ENCODE measurements at regions not wholly inside any gene's neighbourhood (a gene's known extent, or its start where the extent isn't known, plus 50 kb on each side); places are given as distances from the start of the nearest gene placed in this dataset.

DNA sequence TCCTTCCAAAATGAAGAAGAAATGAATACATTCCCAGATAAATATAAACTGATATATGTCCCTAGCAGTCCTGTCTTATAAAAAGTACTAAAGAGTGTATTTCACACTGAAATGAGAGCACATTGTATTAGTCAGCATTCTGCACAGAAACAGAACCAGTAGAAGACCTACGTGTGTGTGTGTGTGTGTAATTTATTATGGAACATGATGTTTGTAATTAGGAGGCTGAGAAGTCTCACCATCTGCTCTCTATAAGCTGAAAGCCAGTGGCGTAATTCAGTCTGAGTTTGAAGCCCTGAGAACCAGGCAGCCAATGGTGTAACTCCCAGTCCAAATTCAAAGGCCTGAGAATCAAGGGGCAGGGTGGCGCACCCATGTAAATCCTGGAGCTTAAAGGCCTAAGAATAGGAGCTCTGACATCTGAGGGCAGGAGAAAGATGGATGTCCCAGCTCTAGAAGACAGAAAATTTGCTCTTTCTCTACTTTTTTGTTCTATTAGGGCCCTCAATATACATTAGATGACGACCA, 146.5 kb upstream of the LYPLAL1 start:
- Histone ChIP-seq H3K4me3 (ENCODE audit: control insufficient read depth in 1 of 7, extremely low read depth in 1 of 7, insufficient read depth in 4 of 7, low read depth in 2 of 7, low read length in 6 of 7) (no peak overlapping the region), H3K27me3 (replicated peaks in 2 of 5; ENCODE audit: control insufficient read depth in 4 of 5, insufficient read depth in 5 of 5, low read length in 4 of 5) (no peaks in the 10 kb centered on the region), H3K4me1 (ENCODE audit: control extremely low read depth in 1 of 4, control insufficient read depth in 4 of 4, insufficient read depth in 4 of 4, low read length in 3 of 4) (no peaks in the 10 kb centered on the region), H3K27ac (ENCODE audit: insufficient read depth in 1 of 2, low read depth in 1 of 2, low read length in 2 of 2, poor library complexity in 1 of 2, severe bottlenecking in 2 of 2) (no peak overlapping the region), H3K9me3 (ENCODE audit: control extremely low read depth in 1 of 5, control insufficient read depth in 4 of 5, insufficient read depth in 2 of 5, low read depth in 1 of 5, low read length in 4 of 5) (peaks cover 0 to 4% (median 0%) of the 10 kb centered on the region in 5 experiments), H3K36me3 (ENCODE audit: control insufficient read depth in 4 of 4, insufficient read depth in 4 of 4, low read length in 3 of 4) (no peaks in the 10 kb centered on the region)
- DNase-seq: no peak
- 88% methylated on average over 3 of the region's 4 CpGs for whole genome bisulfite sequencing (ENCODE audit: insufficient coverage)
- ChIA-PET CTCF (no interaction called here), POLR2A (no interaction called here)

- CTCF ChIA-PET: interaction anchor here (0.8 kb wide), 1 partner anchor 23 kb away, joined by 3 read pairs; no protein-coding TSS in a partner anchor
Observed at GRCh38 chr1:219031809-219032208, 141.9 kb upstream of the LYPLAL1 start.

DNA sequence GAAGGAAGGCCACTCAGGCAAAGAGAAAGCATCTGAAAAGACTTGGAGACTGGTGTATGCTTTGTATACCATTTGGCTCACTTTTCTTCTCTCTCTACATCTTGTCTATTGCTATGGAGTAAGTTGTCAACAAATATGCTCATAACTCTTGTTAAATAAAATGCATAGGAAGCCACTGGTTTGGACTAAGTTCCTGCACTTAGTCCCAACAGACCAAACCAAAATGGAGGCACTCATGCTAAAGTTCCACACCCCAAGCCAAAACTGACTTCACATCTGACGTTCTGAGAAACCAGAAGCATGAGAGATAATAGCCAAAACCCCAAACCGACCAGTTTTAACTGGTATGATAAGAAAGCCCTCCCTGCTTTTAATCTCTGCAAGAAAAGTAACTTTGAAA, 135.3 kb upstream of the LYPLAL1 start:
- POLR2A ChIA-PET: interaction anchor here (0.6 kb wide), 1 partner anchor 25 kb away, joined by 3 read pairs; no protein-coding TSS in a partner anchor
- H3K4me1 ChIP-seq (ENCODE audit: control extremely low read depth in 1 of 4, control insufficient read depth in 4 of 4, insufficient read depth in 4 of 4, low read length in 3 of 4): no peaks in the 10 kb centered on the region
- H3K4me3 ChIP-seq (ENCODE audit: control insufficient read depth in 1 of 7, extremely low read depth in 1 of 7, insufficient read depth in 4 of 7, low read depth in 2 of 7, low read length in 6 of 7): no peak overlapping the region
- H3K36me3 ChIP-seq (ENCODE audit: control insufficient read depth in 4 of 4, insufficient read depth in 4 of 4, low read length in 3 of 4): no peaks in the 10 kb centered on the region
- DNase-seq: no peak
- CTCF ChIA-PET: no interaction called here
- no peaks in the 10 kb centered on the region for H3K27me3 ChIP-seq (replicated peaks in 2 of 5; ENCODE audit: control insufficient read depth in 4 of 5, insufficient read depth in 5 of 5, low read length in 4 of 5)
- H3K9me3 ChIP-seq (ENCODE audit: control extremely low read depth in 1 of 5, control insufficient read depth in 4 of 5, insufficient read depth in 2 of 5, low read depth in 1 of 5, low read length in 4 of 5): peaks cover 0 to 2% (median 0%) of the 10 kb centered on the region in 5 experiments
- 64% methylated on average over 2 of the region's 2 CpGs for WGBS (ENCODE audit: insufficient coverage)
- H3K27ac ChIP-seq (ENCODE audit: insufficient read depth in 1 of 2, low read depth in 1 of 2, low read length in 2 of 2, poor library complexity in 1 of 2, severe bottlenecking in 2 of 2): no peak overlapping the region

More at GRCh38 chr1:219031809-219032208, 141.9 kb upstream of the LYPLAL1 start:
- no peaks in the 10 kb centered on the region for H3K36me3 ChIP-seq (ENCODE audit: control insufficient read depth in 4 of 4, insufficient read depth in 4 of 4, low read length in 3 of 4)
- DNase-seq: no peak
- H3K4me1 ChIP-seq (ENCODE audit: control extremely low read depth in 1 of 4, control insufficient read depth in 4 of 4, insufficient read depth in 4 of 4, low read length in 3 of 4): no peaks in the 10 kb centered on the region
- H3K9me3 ChIP-seq (ENCODE audit: control extremely low read depth in 1 of 5, control insufficient read depth in 4 of 5, insufficient read depth in 2 of 5, low read depth in 1 of 5, low read length in 4 of 5): no peaks in the 10 kb centered on the region
- POLR2A ChIA-PET: no interaction called here
- H3K27ac ChIP-seq (ENCODE audit: insufficient read depth in 1 of 2, low read depth in 1 of 2, low read length in 2 of 2, poor library complexity in 1 of 2, severe bottlenecking in 2 of 2): no peak overlapping the region
- H3K27me3 ChIP-seq (replicated peaks in 2 of 5; ENCODE audit: control insufficient read depth in 4 of 5, insufficient read depth in 5 of 5, low read length in 4 of 5): no peaks in the 10 kb centered on the region
- H3K4me3 ChIP-seq (ENCODE audit: control insufficient read depth in 1 of 7, extremely low read depth in 1 of 7, insufficient read depth in 4 of 7, low read depth in 2 of 7, low read length in 6 of 7): no peak overlapping the region

DNA sequence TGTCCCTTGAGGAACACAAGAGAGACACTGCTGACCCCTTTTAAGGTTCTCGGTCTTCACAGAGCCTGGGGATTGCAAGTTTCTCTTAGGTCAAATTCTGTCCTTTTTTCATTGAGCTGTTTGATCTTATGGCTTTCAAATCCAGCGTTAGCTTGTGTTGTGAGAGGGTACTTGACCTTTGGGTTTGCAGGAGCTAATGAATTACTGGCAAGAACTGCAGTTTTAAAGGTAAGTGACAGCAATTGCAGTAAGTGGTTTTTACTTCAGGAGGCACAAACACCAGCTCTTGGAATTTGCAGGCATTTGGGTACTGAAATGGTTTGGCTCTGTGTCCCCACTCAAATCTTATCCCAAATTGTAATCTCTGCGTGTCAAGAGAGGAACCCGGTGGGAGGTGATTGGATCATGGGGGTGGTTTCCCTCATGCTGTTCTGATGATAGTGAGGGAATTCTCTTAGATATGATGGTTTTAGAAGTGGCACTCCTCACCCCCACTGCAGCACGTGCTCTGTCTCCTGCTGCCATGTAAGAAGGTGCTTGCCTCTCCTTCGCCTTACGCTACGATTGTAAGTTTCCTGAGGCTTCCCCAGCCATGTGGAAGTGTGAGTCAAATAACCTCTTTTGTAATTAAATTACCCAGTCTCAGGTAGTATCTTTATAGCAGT, 134.5 kb upstream of the LYPLAL1 start:
- Histone ChIP-seq H3K4me1 (ENCODE audit: control extremely low read depth in 1 of 4, control insufficient read depth in 4 of 4, insufficient read depth in 4 of 4, low read length in 3 of 4) (no peaks in the 10 kb centered on the region), H3K27me3 (replicated peaks in 2 of 5; ENCODE audit: control insufficient read depth in 4 of 5, insufficient read depth in 5 of 5, low read length in 4 of 5) (no peaks in the 10 kb centered on the region), H3K9me3 (ENCODE audit: control extremely low read depth in 1 of 5, control insufficient read depth in 4 of 5, insufficient read depth in 2 of 5, low read depth in 1 of 5, low read length in 4 of 5) (peaks cover 0 to 2% (median 0%) of the 10 kb centered on the region in 5 experiments), H3K36me3 (ENCODE audit: control insufficient read depth in 4 of 4, insufficient read depth in 4 of 4, low read length in 3 of 4) (no peaks in the 10 kb centered on the region), H3K4me3 (ENCODE audit: control insufficient read depth in 1 of 7, extremely low read depth in 1 of 7, insufficient read depth in 4 of 7, low read depth in 2 of 7, low read length in 6 of 7) (no peak overlapping the region), H3K27ac (ENCODE audit: insufficient read depth in 1 of 2, low read depth in 1 of 2, low read length in 2 of 2, poor library complexity in 1 of 2, severe bottlenecking in 2 of 2) (no peak overlapping the region)
- CTCF ChIA-PET: no interaction called here
- no peak for DNase-seq
- POLR2A ChIA-PET: no interaction called here
- WGBS (ENCODE audit: insufficient coverage): 85% methylated on average over 2 of the region's 8 CpGs

GRCh38 chr1:219039682-219040154, 134.0 kb upstream of the LYPLAL1 start:
- POLR2A ChIA-PET: no interaction called here
- H3K27ac ChIP-seq (ENCODE audit: insufficient read depth in 1 of 2, low read depth in 1 of 2, low read length in 2 of 2, poor library complexity in 1 of 2, severe bottlenecking in 2 of 2): no peak overlapping the region
- H3K4me3 ChIP-seq (ENCODE audit: control insufficient read depth in 1 of 7, extremely low read depth in 1 of 7, insufficient read depth in 4 of 7, low read depth in 2 of 7, low read length in 6 of 7): no peak overlapping the region
- WGBS (ENCODE audit: insufficient coverage): 80% methylated on average over 1 of the region's 2 CpGs
- DNase-seq: no peak
- H3K27me3 ChIP-seq (replicated peaks in 2 of 5; ENCODE audit: control insufficient read depth in 4 of 5, insufficient read depth in 5 of 5, low read length in 4 of 5): no peaks in the 10 kb centered on the region
- H3K9me3 ChIP-seq (ENCODE audit: control extremely low read depth in 1 of 5, control insufficient read depth in 4 of 5, insufficient read depth in 2 of 5, low read depth in 1 of 5, low read length in 4 of 5): peaks cover 0 to 2% (median 0%) of the 10 kb centered on the region in 5 experiments
- no peaks in the 10 kb centered on the region for H3K4me1 ChIP-seq (ENCODE audit: control extremely low read depth in 1 of 4, control insufficient read depth in 4 of 4, insufficient read depth in 4 of 4, low read length in 3 of 4)
- H3K36me3 ChIP-seq (ENCODE audit: control insufficient read depth in 4 of 4, insufficient read depth in 4 of 4, low read length in 3 of 4): no peaks in the 10 kb centered on the region
- CTCF ChIA-PET: no interaction called here

DNA sequence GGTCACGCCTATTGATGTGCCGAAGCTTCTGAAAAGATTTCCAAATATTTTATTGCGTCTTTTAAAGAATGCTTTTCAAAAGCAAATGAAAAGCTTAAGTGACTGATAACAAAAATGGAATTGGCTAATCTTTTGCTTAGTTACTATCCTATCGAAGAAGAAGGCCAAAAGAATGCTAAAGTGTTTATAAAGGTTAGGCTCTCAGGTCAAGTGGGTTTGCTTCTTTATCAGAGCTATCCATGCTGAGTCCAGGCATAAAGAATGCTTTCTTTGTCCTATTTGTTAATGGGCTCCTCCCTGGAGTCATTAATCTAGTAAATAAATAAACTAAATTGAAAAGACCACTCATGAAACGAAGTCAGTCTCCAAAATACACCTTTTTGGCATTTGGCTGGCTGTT, 133.4 kb upstream of the LYPLAL1 start:
- DNase-seq: no peak
- Histone ChIP-seq H3K9me3 (ENCODE audit: control extremely low read depth in 1 of 5, control insufficient read depth in 4 of 5, insufficient read depth in 2 of 5, low read depth in 1 of 5, low read length in 4 of 5) (peaks cover 0 to 2% (median 0%) of the 10 kb centered on the region in 5 experiments), H3K4me1 (ENCODE audit: control extremely low read depth in 1 of 4, control insufficient read depth in 4 of 4, insufficient read depth in 4 of 4, low read length in 3 of 4) (no peaks in the 10 kb centered on the region), H3K4me3 (ENCODE audit: control insufficient read depth in 1 of 7, extremely low read depth in 1 of 7, insufficient read depth in 4 of 7, low read depth in 2 of 7, low read length in 6 of 7) (no peak overlapping the region), H3K27me3 (replicated peaks in 2 of 5; ENCODE audit: control insufficient read depth in 4 of 5, insufficient read depth in 5 of 5, low read length in 4 of 5) (no peaks in the 10 kb centered on the region), H3K27ac (ENCODE audit: insufficient read depth in 1 of 2, low read depth in 1 of 2, low read length in 2 of 2, poor library complexity in 1 of 2, severe bottlenecking in 2 of 2) (no peak overlapping the region), H3K36me3 (ENCODE audit: control insufficient read depth in 4 of 4, insufficient read depth in 4 of 4, low read length in 3 of 4) (no peaks in the 10 kb centered on the region)
- ChIA-PET CTCF (no interaction called here), POLR2A (no interaction called here)
- WGBS (ENCODE audit: insufficient coverage): 100% methylated on average over 4 of the region's 5 CpGs

DNA sequence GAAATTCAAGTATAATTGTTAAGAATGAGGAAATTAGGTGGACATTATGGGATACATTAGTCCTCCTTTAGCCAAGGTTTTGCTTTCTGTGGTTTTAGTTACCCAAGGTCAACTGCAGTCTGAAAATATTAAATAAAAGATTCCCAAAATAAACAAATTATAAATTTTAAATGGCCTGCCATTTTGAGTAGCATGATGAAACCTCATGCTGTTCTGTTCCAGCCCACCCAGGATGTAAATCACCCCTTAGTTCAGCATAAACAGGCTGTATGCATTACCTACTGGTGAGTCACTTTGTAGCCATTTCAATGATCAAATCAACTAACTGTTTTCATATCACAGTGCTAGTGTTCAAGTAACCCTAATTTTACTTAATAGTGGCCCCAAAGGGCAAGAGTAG, 132.5 kb upstream of the LYPLAL1 start:
- CTCF ChIA-PET: no interaction called here
- no peak overlapping the region for H3K4me3 ChIP-seq (ENCODE audit: control insufficient read depth in 1 of 7, extremely low read depth in 1 of 7, insufficient read depth in 4 of 7, low read depth in 2 of 7, low read length in 6 of 7)
- H3K27me3 ChIP-seq (replicated peaks in 2 of 5; ENCODE audit: control insufficient read depth in 4 of 5, insufficient read depth in 5 of 5, low read length in 4 of 5): no peaks in the 10 kb centered on the region
- DNase-seq: no peak
- no peaks in the 10 kb centered on the region for H3K4me1 ChIP-seq (ENCODE audit: control extremely low read depth in 1 of 4, control insufficient read depth in 4 of 4, insufficient read depth in 4 of 4, low read length in 3 of 4)
- H3K9me3 ChIP-seq (ENCODE audit: control extremely low read depth in 1 of 5, control insufficient read depth in 4 of 5, insufficient read depth in 2 of 5, low read depth in 1 of 5, low read length in 4 of 5): peaks cover 0 to 2% (median 0%) of the 10 kb centered on the region in 5 experiments
- no peak overlapping the region for H3K27ac ChIP-seq (ENCODE audit: insufficient read depth in 1 of 2, low read depth in 1 of 2, low read length in 2 of 2, poor library complexity in 1 of 2, severe bottlenecking in 2 of 2)
- POLR2A ChIA-PET: no interaction called here
- H3K36me3 ChIP-seq (ENCODE audit: control insufficient read depth in 4 of 4, insufficient read depth in 4 of 4, low read length in 3 of 4): no peaks in the 10 kb centered on the region
